H7 (cell line): ENCODE measurements at regions not wholly inside any gene's neighbourhood (a gene's known extent, or its start where the extent isn't known, plus 50 kb on each side); places are given as distances from the start of the nearest gene placed in this dataset.
"Not testable (repeated sequence)": the region's sequence is repeated elsewhere in the genome, so short reads cannot be mapped to it uniquely, and the experiment has no call there.

ENCODE experiments used
- DNase-seq: peaks from one replicate; pipeline ENCODE4 v3.0.0; 2012
- H3K27me3 ChIP-seq: 2 replicates; pipeline ENCODE4 v1.6.0; 2011; ENCODE audit warnings: mild to moderate bottlenecking, low read length; ENCODE audit not compliant: control insufficient read depth, insufficient read depth
- H3K36me3 ChIP-seq: replicated peaks from 2 replicates; pipeline ENCODE4 v1.5.1; 2011; ENCODE audit warnings: low read length; ENCODE audit not compliant: control insufficient read depth, insufficient read depth
- H3K4me3 ChIP-seq: 2 replicates; pipeline ENCODE4 v1.5.1; 2011; ENCODE audit warnings: low read depth, mild to moderate bottlenecking, control low read depth, low read length, moderate library complexity; ENCODE audit not compliant: insufficient read depth

- Histone ChIP-seq H3K27me3 (no peaks in the 10 kb centered on the region), H3K36me3 (no peaks in the 10 kb centered on the region)
- DNase-seq: no peak
These were observed 95.0 kb downstream of the FAM53A start for GRCh38 chr4:1589098-1589497.

GRCh38 chr4:1588306-1588705, 95.8 kb downstream of the FAM53A start:
- H3K27me3 ChIP-seq: no peaks in the 10 kb centered on the region
- no peaks in the 10 kb centered on the region for H3K36me3 ChIP-seq
- H3K4me3 ChIP-seq: no peak overlapping the region
- no peak for DNase-seq

More at GRCh38 chr4:1589098-1589497, 95.0 kb downstream of the FAM53A start:
- H3K4me3 ChIP-seq: no peak overlapping the region

DNA sequence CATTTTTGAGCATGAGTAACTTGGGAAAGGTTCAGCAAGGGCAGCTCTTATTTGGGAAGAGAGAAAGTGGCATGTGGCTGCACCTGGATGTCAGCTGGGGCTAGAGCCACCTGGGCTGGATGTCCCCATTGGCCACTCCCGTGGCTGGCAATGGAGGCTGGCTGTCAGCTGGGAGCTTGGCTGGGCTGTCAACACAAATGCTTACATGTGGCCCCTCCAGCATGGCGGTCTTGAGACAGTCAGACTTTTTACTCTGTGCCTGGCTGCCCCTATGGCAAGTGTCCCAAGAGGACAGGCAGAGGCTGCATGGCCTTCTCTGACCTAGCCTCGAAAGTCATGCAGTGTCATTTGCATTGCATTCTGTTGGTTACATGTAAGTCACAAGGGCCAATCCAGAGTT, 99.6 kb downstream of the FAM53A start:
- H3K4me3 ChIP-seq: no peak overlapping the region
- no peaks in the 10 kb centered on the region for H3K36me3 ChIP-seq
- DNase-seq: no peak
- no peaks in the 10 kb centered on the region for H3K27me3 ChIP-seq

DNA sequence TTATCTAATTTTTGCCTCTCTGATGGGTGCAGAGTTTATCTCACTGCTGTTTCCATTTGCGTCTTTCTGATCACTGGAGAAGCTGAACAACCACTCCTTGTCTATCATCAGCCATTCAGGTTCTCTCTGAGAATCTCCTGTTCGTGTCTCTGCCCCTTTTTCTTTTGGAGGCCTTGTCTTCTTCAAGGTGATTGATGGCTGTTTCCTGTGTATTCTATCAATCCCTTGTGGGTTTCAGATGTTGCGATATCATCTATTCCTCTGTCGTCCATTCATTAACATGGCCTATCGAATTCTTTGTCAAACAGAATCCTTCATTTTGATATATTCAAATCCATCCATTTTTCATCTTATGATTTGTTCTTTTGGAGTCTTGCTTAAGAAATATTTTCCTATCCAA, 100.3 kb downstream of the FAM53A start:
- no peak for DNase-seq
- Histone ChIP-seq H3K4me3 (no peak overlapping the region), H3K36me3 (no peaks in the 10 kb centered on the region), H3K27me3 (no peaks in the 10 kb centered on the region)

- no peak overlapping the region for H3K4me3 ChIP-seq
- H3K27me3 ChIP-seq: no peaks in the 10 kb centered on the region
- DNase-seq: peak; percentile 19
- H3K36me3 ChIP-seq: no peaks in the 10 kb centered on the region
These were observed 100.9 kb downstream of the FAM53A start for GRCh38 chr4:1583051-1583785.

GRCh38 chr4:1582227-1582626, 101.9 kb downstream of the FAM53A start:
- no peaks in the 10 kb centered on the region for H3K36me3 ChIP-seq
- DNase-seq: peak; percentile 54
- no peak overlapping the region for H3K4me3 ChIP-seq
- no peaks in the 10 kb centered on the region for H3K27me3 ChIP-seq

DNA sequence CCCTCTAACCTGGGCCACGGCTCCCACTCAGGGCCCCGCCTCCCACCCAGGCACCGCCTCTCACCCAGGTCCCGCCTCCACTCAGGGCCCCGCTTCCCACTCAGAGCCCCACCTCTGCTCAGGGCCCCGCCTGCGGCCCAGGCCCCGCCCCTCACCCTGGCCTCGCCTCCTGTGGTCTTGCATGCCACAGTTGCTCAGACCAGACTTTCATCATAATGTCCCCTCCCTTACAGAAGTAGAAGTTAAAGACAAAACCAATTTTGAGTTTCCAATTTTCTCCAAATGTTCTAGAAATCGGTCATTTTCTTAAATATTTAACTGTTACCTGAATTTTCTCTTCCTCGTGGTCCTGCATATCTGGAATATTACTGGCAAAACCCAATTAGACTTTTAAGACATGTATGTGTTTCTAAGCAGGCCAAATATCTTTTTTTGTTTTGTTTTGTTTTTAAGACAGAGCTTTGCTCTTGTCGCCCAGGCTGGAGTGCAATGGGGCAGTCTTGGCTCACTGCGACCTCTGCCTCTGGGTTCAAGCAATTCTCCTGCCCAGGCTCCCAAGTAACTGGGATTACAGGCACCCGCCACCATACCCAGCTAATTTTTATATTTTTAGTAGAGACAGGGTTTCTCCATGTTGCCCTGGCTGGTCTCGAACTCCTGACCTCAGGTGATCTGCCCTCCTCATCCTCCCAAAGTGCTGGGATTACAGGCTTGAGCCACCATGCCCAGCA, 102.8 kb downstream of the FAM53A start:
- not testable (repeated sequence) for H3K4me3 ChIP-seq, H3K27me3 ChIP-seq, H3K36me3 ChIP-seq
- peak; percentile 100 for DNase-seq

GRCh38 chr4:1580692-1581012, 103.5 kb downstream of the FAM53A start:
- not testable (repeated sequence) for DNase-seq, H3K4me3 ChIP-seq, H3K36me3 ChIP-seq, H3K27me3 ChIP-seq

DNA sequence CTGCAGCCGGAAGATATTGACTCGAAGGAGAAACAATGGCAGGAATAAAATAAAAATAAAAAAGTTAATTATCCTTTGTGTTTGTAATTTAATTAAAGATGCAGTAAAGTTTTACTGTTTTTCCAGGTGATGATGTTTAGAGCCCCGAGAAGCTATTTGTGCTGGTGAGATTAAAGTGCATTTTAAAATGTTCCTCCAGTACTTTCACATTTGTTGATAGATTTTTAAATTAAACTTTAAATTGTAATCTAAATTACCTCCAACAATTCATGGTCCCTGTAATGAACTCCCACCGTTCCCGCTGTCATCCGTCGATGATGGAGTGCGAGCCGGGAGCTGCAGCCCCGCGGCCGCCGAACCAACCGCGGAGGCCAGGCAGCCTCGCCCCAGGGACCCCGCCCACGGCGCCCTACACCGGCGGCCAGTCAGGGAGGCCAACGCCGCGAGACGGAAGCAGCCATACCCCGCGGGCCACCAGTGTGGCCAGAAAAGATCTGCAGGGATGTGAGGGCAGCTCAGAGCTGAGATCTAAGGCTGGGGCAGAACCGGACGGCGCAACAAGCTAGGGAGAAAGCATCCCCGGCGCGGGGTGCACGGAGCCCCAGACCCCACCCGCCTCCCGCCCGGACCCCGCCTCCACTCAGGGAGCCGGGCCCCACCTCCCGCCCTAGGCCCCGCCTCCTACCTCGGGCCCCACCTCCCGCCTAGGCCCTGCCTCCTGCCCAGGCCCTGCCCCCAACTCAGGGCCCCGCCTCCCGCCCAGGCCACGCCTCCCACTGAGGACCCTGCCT, 104.0 kb downstream of the FAM53A start:
- H3K36me3 ChIP-seq: no peaks in the 10 kb centered on the region
- DNase-seq: peak; percentile 99
- H3K4me3 ChIP-seq: peak overlapping the region; percentile 60

DNA sequence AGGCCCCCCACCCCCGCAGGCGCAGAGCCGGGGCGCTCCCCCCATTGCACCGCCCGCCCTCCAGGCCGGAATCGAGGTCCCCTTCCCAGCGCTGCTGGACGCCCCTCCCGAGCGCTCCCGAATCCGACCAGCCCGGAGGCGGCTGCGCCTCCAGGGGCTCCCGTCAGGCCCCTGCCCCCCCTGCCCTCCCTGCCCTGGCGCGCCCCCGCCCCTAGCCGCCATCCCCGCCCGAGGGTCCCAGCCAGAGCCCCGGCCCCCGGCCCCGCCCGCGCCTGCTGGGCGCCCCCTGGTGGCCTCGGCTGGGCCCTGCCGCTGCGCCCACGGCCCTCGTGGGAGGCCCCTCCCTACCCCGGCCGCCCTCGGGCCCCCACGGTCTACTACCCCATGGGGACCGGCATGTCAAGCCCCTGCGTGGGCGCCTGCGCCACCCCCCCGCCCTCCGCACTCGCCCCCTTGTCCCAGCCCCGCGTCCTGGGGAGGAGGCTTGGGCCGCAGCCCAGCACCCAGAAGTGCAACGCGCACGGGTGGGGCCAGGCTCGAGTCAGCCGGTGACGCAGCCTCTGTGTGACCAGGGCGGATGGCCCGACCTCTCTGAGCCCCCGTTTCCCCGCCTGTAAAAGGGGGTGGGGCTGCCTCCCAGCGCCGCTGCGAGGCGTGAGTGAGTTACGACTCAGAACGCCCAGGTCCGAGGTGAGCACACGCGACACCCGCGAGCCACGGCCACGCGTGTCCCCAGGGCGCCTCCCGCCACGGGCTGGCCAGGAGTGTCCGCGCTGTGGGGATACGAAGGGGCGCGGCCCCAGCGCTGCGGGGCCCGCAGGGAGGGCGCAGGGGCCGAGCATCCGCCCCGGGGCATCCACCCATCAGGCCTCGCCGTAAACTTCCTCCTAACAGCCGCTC, 104.9 kb downstream of the FAM53A start:
- peak; percentile 95 for DNase-seq
- Histone ChIP-seq H3K36me3 (no peaks in the 10 kb centered on the region), H3K27me3 (no peaks in the 10 kb centered on the region), H3K4me3 (peak overlapping the region; percentile 60)

More for the DNA sequence above, 104.0 kb downstream of the FAM53A start:
- no peaks in the 10 kb centered on the region for H3K27me3 ChIP-seq

DNA sequence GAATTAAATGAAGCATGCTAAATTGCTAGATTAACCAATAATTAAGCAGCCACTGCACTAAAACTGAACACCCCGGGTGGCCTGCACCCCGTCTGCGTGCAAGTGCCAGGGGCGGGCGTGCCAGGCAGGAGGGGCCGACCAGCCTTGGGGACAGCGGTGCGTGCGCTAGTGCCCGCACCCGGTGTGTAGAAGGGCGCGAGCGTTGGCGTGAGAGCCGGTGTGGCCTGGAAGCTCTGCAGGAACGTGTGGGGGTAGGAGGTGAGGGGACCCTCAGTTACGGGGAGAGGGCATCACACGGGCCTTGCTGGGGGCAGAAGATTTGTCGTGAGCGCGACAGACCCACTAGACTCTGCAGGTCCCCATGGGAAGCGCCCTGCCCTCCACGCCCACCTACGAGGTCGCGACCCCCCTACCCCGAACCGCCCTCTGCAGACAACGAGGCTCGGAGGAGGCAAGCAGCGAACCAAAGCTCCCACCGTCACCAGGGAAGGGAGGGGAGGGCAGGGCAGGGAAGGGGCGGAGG, 105.8 kb downstream of the FAM53A start:
- no peaks in the 10 kb centered on the region for H3K36me3 ChIP-seq
- H3K27me3 ChIP-seq: no peaks in the 10 kb centered on the region
- peak; percentile 90 for DNase-seq
- peak overlapping the region; percentile 40 for H3K4me3 ChIP-seq

- Histone ChIP-seq H3K36me3 (no peaks in the 10 kb centered on the region), H3K4me3 (no peak overlapping the region), H3K27me3 (no peaks in the 10 kb centered on the region)
- DNase-seq: peak; percentile 74
These were observed 106.3 kb downstream of the FAM53A start for GRCh38 chr4:1577822-1578217.

DNA sequence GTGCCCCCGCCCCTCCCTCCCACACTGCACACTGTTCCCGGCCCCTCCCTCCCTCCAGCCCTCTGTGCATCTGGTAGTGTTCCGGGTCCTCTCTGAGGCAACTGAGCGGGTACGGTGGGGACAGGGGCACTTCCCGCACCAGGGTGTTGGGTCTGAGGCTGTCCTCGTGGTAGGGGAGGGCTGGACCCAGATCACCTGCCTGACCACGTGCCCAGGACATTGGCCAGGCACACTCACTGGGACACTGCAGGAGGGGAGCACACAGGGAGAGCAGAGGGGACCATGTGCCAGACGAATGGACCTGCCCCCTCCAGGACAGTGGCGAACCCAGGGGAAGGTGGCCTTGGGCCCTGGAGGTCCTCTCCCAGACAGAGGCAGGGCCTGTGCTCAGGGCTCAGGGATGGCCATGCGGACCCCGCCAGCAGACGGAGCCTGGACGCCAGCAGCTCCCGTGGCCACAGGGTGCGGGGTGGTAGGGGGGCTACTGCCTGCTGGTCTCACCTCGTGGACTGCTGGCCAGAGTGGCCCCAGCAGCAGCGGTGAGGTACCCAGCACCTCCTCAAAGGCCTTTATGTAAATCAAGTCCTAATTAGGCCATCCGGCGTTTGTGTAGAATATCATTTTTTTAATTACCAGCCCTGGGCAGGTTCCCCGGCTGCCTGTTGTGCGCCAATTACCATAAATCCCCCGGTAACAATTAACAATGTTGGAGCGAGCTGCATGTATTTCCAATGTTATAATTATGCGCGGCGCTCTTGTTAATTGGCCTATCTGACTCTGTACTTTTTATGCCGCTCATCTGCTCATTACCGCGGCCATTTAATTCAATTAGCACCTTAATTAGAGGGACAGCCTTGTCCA, 106.9 kb downstream of the FAM53A start:
- no peaks in the 10 kb centered on the region for H3K27me3 ChIP-seq
- peak; percentile 60 for DNase-seq
- H3K4me3 ChIP-seq: no peak overlapping the region
- no peaks in the 10 kb centered on the region for H3K36me3 ChIP-seq
